GM18868 (cell line): ENCODE measurements at regions not wholly inside any gene's neighbourhood (a gene's known extent, or its start where the extent isn't known, plus 50 kb on each side); places are given as distances from the start of the nearest gene placed in this dataset.
A peak's percentile ranks its signal among the peaks of the same experiment; 100 is the strongest.

Experiments used
- ATAC-seq: cut with Tn5 transposase; IDR thresholded peaks from one replicate; pipeline ENCODE4 v1.9.1; 2021; ENCODE audit warnings: mild to moderate bottlenecking, moderate library complexity; ENCODE audit not compliant: unreplicated experiment

DNA sequence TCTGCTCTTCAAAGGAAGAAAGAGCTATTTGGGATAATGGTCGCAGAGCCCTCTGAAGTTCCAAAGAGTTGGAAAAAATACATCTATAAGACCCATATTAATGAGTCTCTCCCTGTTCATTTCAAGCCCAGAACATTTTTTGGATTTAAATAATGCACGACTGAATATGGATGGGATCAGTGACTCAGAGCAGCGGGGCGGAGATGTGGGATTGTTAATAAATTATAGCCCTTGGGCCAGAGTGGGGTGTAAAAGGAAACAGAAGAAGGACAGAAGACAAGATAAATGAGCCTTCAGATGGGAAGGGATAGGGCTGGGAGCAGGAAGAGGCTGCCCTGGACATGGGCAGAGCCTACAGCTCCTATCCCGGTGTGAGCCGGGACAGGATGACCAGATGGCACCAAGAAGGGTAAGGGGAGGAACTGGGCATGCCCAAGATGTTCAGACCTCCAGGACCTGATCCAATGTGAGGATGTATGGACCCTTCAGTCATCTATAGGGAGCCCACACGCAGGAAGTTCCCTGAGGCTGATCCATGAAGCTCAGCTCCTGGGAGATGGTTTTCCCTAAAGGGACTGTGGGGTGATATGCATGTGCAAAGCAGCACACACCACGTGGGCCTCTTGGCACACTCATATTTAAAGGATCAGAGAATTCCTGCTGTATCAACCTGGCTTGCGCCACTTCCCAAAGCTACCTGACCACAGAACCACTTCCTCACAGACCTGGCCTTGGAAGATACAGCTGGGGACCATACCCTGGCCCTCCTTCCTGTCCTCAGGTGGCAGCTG, 96.1 kb upstream of the PLXNA4 start:
- ATAC-seq = no peak

DNA sequence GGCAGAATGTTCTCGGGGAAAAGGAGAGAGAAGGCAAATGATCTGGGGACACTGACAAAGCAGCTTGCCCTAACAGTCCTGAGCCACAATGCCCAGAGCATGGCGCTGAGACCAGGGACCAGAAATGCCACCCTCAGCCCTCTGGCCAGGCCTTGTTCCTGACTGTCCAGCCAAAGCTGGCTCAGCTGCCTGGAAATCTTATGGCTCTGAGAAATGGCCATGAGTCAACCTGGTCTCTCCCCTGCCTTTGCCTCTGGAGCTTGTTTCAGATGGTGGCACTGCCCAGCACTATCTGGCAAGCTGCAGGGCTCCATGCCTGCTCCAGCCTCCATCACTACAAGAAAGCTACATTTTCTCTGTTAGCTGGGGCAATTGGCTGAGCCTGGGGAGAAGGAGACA, 90.5 kb upstream of the PLXNA4 start:
- no peak for ATAC-seq

DNA sequence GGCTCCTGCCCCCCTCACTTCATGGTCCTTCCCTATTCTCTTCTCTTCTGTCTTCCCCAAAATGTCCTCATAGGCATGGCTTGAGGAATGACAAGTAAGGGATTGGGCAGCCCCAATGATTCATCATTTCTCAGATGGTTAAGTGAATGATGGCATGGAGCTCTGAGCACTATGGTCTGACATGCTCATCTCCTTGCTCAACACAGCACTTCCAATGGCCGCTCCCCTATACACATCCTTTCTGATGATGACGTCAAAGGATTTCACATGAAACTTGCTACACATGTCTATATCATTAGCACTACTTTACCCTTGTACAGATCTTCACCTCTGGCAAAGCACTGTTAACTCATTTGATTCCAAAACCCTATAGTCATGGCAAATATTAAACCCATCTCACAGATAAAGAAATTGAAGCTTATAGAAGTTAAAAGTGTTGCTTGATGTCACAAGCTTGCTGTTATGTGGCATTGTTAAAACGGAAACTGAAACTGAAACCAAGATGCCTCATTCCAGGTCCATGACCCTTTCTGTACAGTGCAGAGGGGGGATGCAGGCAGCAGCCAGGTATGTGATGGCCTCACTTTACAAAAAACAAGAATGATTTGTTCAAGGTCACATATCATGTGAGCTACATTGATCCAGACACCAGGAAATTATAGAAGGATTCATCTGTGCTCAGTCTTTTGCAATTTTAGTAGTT, 90.0 kb upstream of the PLXNA4 start:
- ATAC-seq = no peak

DNA sequence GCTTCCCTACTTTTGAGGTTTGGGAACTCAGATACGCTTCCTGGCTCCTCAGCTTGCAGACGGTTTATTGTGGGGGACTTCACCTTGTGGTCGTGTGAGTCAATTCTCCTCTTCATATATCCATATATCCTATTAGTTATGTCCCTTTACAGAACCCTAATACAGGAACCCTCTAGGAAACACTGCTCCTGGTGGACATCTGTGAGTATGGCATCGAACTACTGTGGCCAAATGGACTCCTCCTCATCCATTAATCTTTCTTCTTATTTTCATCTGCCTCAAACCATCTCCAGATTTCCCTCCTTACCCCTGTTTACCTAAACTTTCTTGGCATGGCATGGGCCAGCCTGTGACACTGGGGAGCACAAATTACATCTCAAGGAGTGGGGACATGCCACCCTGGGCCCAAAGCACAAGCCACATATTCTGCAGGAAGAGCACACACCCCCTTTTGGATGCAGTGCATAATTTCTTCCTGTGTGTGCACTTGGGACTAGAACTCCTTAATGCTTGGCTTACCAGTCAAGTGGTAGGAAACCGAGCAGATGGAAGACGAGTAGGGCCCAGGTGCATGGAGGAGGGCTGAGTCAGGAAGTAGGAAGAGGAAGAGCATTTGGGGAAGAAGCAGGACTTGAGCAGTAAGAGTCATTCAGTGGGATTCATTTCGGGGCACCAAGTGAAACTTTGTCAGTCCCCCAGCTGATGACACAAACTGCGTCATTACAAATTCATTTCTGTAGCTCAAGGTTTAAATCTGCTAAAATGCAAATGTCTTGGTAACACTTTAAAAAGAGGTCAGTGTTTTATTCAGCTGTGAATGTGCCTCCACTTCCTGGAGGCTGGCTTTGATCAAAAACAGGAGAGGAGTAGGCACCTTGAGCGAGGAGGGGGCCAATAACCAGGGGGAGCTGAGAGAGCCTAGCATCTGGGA, 80.8 kb upstream of the PLXNA4 start:
- ATAC-seq = no peak

DNA sequence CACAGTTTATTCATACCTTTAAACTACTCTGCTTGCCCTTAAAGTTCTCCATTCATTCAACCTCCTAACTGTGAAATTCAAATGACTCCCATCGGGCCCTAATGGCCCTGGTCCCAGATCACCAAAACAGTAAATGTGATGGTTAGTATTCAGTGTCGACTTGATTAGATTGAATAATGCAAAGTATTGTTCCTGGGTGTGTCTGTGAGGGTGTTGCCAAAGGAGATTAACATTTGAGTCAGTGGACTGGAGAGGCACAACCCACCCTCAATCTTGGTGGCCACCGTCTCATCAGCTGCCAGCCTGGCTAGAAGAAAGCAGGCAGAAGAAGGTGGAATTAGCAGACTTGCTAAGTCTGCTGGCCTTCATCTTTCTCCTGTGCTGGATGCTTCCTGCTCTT, 80.1 kb upstream of the PLXNA4 start:
- no peak for ATAC-seq

DNA sequence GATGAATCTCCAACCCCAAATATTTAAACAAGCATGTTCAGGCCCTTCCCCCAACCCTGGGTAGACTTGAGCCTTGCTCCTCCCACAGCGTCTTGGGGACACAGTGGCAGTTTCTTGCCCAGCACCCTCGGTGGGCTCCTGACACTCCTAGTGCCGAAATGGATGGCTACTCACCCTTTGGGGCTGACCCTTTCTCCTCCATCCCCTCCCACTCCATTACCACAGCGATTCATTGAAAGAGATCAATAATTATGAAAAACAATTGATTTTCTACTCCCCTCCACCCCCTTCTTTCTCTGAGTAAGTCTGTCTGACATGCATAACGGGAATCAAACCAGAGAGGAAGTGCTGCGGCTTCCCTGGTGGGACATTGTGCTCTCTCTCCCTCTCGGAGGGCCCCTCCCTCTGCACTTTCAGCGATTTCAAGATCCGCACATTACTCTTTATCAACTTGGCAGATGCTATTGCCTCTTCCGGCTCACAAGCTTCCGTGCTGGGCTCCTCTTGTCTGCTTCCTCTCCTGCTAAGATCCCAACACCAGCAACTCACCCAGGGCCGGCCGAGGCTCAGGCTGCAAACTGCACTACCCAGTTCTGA, 79.0 kb upstream of the PLXNA4 start:
- no peak for ATAC-seq

DNA sequence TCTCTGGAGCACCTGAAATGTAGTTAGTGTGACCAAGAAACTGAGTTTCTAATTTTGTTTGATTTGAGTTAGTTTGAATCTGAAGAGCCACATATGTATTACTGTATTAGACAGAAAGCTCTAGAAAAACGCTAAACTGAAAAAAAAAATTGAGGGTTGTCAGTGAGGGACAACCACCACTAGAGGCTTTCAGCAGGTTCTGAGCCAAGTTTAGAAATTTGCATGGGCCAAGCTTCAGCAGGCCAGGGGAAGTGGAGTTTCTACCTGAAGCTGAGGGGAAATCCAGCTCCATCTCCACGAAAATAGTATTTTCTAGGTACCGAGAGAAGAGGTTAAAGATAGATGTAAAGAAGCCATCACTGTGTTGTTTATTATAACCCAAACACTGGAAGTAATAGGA, 77.9 kb upstream of the PLXNA4 start:
- peak; percentile 72 for ATAC-seq

DNA sequence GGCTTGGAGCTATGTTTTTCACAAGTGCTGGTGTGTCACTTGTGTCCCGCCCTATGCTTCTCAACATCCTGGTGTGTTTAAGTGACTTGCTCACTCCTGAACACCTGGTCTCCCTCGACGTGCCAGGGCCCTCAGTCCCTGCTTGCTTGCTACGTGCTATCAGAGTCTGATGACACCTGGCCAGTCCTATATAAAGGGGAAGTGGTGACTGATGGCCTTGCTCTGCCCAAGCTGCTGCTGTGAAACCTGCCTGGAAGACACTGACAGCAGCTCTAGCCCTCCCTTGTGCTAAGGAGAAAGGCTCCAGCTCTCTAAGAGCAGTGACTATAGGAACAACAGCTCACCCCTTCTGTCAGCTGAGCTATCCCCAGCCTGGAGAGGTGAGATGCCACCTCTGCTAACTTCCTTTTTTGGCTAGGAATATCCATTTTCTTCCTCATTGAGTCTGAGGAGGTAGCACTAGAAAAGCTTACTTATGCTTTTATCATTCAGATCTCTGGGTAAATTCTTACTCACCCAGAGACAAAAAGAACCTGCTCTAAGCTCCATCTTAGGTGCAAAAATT, 77.2 kb upstream of the PLXNA4 start:
- ATAC-seq = peak; percentile 42

DNA sequence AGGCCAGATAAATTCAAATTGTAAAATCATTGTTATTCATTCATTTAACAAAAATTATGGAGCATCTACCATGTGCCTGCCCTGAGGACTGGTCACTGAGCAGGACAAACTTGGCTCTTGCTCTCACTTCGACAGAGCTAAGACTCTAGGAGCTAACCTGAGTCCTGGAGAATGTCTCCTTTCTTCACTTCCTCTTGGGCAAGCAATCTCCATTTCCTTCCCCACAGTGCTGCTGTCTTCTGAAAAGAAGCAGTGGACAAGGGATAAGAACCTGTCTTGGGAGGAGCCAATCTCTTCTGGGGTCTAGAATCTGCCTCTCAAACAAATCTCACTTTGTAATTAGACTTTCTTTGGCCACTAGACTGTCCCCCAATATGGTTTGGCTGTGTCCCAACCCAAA, 76.2 kb upstream of the PLXNA4 start:
- no peak for ATAC-seq

DNA sequence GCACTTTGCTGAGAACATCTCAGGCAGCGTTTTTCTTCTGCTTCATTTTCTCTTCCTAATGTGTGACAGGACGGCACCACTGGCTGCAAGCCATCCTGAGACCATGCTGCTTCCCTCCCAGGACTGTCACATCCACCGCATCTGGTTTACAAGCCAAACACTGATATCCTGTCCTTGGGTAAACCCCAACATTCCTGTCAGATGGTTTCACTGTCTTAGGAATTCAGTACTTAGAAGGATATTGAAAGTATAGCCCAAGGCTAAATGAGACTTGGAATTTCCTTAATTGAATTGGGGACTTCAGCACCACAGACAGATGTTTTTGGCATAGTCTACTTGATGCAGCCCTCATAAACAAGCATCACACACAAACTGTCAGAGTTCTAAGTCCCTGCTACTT, 74.2 kb upstream of the PLXNA4 start:
- ATAC-seq = no peak

DNA sequence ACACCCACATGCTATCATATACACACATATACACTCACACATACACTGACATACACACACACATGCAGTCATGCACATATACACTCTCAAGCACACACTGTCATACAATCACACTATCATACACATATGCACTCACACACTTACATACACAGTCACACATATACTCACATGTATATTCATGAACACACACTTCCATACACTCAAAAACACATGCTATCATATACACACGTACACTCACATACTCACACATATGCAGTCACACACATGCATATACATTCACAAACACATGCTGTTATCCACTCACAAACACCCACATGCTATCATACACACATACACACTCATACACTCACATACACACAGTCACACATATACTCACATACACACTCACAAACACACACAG, 71.0 kb upstream of the PLXNA4 start:
- ATAC-seq = no peak

DNA sequence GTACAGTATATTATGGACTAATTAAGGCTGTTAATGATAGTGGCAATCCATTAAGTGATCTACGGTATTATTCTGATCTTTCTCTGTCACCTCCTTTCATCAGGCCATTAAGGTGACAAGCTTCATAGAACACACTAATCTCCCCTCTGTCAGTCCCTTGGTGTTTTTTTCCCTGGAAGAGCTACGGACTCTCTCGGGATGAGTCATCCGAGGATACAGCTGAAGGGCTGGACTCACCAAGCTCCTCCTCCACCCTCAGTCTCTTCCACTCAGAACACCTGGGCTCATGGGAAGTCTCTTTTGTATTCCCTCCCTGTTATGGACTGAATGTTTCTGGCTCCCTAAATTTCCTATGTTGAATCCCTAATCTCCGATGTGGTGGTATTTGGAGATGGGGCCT, 69.8 kb upstream of the PLXNA4 start:
- ATAC-seq = no peak

DNA sequence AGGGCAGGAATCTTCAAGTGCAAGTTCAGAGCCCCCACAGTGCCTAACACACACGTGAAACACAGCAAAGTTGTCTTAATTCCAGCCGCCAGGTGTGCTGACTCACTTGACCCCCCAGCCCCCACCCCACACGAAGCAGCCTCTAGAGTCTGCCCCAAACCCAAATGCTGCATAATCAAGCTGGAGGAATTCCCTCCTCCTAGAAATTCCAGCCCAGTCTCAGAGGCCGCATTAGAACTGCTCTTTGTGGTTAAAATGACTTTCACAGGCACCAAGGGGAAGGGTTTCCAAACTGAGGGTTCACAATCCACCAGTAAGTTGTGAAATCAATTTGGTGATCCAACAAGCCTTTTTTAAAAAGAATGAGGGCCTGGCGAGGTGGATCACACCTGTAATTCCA, 67.0 kb upstream of the PLXNA4 start:
- ATAC-seq = no peak

DNA sequence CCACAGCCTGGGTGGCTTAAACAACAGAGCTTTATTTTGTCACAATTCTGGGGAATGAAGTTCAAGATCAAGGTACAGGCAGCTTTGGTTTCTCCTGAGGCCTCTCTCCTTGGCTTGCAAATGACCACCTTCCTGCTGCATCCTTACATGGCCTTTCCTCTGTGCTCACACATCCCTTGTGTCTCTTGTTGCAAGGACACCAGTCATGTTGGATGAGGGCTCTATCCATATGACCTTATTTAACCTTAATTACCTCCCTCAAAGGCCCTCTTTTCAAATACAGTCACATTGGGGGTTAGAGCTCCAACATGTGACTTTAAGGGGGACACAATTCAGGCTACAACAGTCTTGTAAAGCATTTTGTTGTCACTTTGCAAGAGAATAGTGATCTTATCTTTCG, 65.0 kb upstream of the PLXNA4 start:
- no peak for ATAC-seq

DNA sequence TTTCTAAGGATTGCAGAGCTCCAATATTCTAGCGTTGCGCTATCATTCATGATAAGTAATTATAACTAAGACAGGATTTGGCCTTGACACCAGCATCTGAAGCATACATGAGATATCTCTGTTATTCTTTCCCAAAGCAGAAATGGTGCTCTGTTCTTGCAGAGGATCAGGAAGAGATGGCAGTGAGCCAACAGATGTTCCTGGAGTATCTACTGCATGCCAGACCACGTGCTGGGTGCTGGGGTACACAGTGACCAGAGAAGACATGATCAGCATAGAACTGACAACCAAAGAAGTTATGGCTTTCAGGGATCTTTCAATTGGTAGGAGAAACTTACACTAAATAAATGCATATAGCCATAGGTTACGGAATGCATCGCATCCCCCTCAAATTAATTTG, 63.7 kb upstream of the PLXNA4 start:
- no peak for ATAC-seq

DNA sequence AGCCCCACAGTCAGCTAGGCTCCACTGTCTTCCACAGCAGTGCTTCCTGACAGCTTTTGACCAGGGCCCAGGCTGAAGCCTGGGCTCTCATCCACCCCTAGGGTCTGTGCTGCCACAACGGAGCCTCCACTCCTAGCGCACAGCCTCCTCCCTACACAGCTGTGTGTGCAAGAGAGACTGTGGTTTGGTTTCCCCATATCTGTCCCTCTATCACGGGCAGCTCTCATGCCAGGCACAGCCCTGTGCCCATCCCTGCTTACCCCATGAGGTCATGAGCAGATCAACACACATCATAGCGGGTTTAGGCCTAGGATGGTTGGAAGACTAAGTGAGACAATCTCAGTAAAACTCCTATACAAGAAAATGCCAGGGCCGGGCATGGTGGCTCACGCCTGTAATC, 61.7 kb upstream of the PLXNA4 start:
- ATAC-seq = no peak

DNA sequence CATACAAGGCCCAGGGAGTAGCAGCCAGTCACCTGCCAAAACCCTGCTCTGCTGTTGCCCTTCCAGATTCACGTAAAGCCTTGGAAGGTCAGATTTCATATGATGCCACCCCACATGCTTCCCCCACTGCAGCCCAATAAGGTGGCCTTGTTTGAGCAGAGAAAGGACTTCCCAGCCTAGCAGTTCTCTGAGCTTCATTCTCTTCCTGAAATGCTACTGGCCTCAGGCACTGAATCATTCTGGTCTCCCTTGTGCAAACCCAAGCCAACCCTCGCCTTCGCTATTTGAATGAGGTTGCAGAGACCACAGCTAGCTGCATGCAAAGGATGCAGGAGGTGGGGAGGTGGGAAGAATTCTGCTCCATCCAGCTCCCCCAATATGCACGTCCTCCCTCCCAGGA, 60.3 kb upstream of the PLXNA4 start:
- no peak for ATAC-seq

DNA sequence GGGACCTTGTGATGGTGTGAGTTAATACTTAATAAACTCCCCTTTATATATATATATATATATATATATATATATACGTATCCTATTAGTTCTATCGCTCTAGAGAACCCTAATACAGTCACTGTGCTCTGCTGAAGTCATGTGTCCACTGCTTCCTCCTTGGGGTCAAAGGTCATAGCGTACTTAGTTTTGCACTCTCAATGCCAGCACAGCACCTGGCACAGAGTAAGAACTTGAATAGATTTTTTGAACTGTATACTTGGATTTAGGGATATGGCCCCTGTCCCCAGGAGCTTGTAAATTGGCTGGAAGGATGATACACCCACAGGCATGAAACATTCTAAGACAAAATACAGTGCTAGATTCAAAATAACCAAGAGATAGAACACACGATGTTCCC, 58.9 kb upstream of the PLXNA4 start:
- no peak for ATAC-seq

DNA sequence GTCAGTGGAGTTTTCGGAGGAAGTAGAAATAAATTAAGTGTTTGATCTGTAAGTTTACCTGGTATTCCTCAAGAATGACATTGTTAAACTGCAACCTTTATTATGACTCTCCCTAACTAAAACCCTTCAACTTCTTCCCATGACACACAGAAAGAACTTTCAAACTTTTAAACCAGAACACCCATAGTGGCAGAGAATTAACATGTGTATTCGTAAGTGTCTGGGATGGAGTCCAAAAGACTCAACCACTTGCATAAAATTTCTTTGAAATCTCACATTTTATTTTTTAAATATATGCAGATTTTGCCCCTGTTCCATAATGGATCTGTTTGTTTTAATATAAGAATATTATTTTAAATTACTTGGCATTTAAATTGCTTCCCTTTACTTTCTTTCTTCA, 54.6 kb upstream of the PLXNA4 start:
- no peak for ATAC-seq
